Gastroesophageal sphincter (tissue), 4 donors: ENCODE measurements at regions not wholly inside any gene's neighbourhood (a gene's known extent, or its start where the extent isn't known, plus 50 kb on each side); places are given as distances from the start of the nearest gene placed in this dataset.

Source experiments
- ATAC-seq: fragments of 150-250 bp; one replicate; pipeline ENCODE4 v1.9.1; 2016; ENCODE audit warnings: mild to moderate bottlenecking, moderate library complexity
- H3K27ac ChIP-seq, 4 donors: fragments of 200-600 bp; sonication (generic) in 3 of 4; 1 replicate in 3 of 4; 2 replicates in 1 of 4; pipeline ENCODE4 v1.5.1; 2016 to 2019
- H3K27me3 ChIP-seq: fragments of 200-600 bp; sonication (generic); one replicate; pipeline ENCODE4 v1.5.1; 2019
- H3K36me3 ChIP-seq, 2 donors: fragments of 200-600 bp; sonication (generic); one replicate each; pipeline ENCODE4 v1.5.1; 2019; ENCODE audit warnings: control low read depth in 1 of 2
- H3K4me1 ChIP-seq, 3 donors: fragments of 200-600 bp; sonication (generic); 1 replicate in 2 of 3; 2 replicates in 1 of 3; pipeline ENCODE4 v1.5.1; 2016 to 2019; ENCODE audit warnings: control low read depth in 2 of 3
- H3K4me3 ChIP-seq, 2 donors: fragments of 200-600 bp; sonication (generic); one replicate each; pipeline ENCODE4 v1.5.1; 2019; ENCODE audit warnings: mild to moderate bottlenecking in 1 of 2, moderate library complexity in 1 of 2
- H3K9me3 ChIP-seq, 3 donors: fragments of 200-600 bp; sonication (generic); one replicate each; pipeline ENCODE4 v1.5.1; 2017 to 2019; ENCODE audit warnings: control low read depth in 2 of 3
- EP300 ChIP-seq: sonication (generic); formaldehyde crosslinking; IDR thresholded peaks from one replicate; pipeline ENCODE4 v1.6.1; 2017; ENCODE audit warnings: antibody characterized with exemption, mild to moderate bottlenecking
- POLR2A ChIP-seq, 2 donors: fragments of 450-650 bp; IDR thresholded peaks; one replicate each; pipeline ENCODE4 v1.6.1; 2017; ENCODE audit warnings: antibody characterized with exemption in 2 of 2, mild to moderate bottlenecking in 2 of 2, moderate library complexity in 1 of 2
- POLR2AphosphoS5 ChIP-seq: sonication (generic); formaldehyde crosslinking; IDR thresholded peaks from one replicate; pipeline ENCODE4 v1.6.1; 2017; ENCODE audit warnings: antibody characterized with exemption
- WGBS, 2 donors: methylation state at CpG; one replicate each; pipeline ENCODE4 v1.1.5; 2018; ENCODE audit warnings: low coverage in 1 of 2; 5-methylcytosine and 5-hydroxymethylcytosine counted together
- TF ChIP-seq, protein P1 (sequence below), 4 experiments: fragments of 200-600 bp in 2 of 4; fragments of 450-650 bp in 2 of 4; sonication (generic) in 1 of 4; IDR thresholded peaks; one replicate each; pipeline ENCODE4 v1.5.1; 2017 to 2019; ENCODE audit warnings: antibody characterized with exemption in 4 of 4, mild to moderate bottlenecking in 2 of 4, moderate library complexity in 2 of 4

- Histone ChIP-seq H3K4me1 (no peaks in the 10 kb centered on the region), H3K9me3 (peaks cover 0 to 5% (median 0%) of the 10 kb centered on the region in 3 donors), H3K27ac (no peak overlapping the region), H3K27me3 (no peaks in the 10 kb centered on the region), H3K4me3 (no peak overlapping the region), H3K36me3 (no peaks in the 10 kb centered on the region)
- WGBS, 2 donors = 85 to 89% methylated on average over 2 of the region's 2 CpGs
- ATAC-seq = no peak
- TF ChIP-seq POLR2A (IDR thresholded peaks at IDR 0.05) (no peak), EP300 (no peak), POLR2AphosphoS5 (no peak)
- TF ChIP-seq, protein P1, sequence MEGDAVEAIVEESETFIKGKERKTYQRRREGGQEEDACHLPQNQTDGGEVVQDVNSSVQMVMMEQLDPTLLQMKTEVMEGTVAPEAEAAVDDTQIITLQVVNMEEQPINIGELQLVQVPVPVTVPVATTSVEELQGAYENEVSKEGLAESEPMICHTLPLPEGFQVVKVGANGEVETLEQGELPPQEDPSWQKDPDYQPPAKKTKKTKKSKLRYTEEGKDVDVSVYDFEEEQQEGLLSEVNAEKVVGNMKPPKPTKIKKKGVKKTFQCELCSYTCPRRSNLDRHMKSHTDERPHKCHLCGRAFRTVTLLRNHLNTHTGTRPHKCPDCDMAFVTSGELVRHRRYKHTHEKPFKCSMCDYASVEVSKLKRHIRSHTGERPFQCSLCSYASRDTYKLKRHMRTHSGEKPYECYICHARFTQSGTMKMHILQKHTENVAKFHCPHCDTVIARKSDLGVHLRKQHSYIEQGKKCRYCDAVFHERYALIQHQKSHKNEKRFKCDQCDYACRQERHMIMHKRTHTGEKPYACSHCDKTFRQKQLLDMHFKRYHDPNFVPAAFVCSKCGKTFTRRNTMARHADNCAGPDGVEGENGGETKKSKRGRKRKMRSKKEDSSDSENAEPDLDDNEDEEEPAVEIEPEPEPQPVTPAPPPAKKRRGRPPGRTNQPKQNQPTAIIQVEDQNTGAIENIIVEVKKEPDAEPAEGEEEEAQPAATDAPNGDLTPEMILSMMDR (IDR thresholded peaks at IDR 0.05) = no peak
Observed at GRCh38 chr3:182451871-182452270, 341.4 kb upstream of the ATP11B start.

GRCh38 chr3:182455011-182455410 is 338.3 kb upstream of the ATP11B start:
- 33 to 66% methylated on average over 1 to 3 of the region's 3 CpGs for WGBS, 2 donors
- no peak overlapping the region for H3K4me3 ChIP-seq
- peaks cover 0 to 5% (median 0%) of the 10 kb centered on the region in 3 donors for H3K9me3 ChIP-seq
- no peak for TF ChIP-seq POLR2AphosphoS5
- TF ChIP-seq POLR2A (IDR thresholded peaks at IDR 0.05) = no peak
- TF ChIP-seq, protein P1 (IDR thresholded peaks at IDR 0.05) = no peak
- no peak for TF ChIP-seq EP300
- no peak for ATAC-seq
- H3K27ac ChIP-seq = no peak overlapping the region
- H3K27me3 ChIP-seq = no peaks in the 10 kb centered on the region
- no peaks in the 10 kb centered on the region for H3K4me1 ChIP-seq
- no peaks in the 10 kb centered on the region for H3K36me3 ChIP-seq

DNA sequence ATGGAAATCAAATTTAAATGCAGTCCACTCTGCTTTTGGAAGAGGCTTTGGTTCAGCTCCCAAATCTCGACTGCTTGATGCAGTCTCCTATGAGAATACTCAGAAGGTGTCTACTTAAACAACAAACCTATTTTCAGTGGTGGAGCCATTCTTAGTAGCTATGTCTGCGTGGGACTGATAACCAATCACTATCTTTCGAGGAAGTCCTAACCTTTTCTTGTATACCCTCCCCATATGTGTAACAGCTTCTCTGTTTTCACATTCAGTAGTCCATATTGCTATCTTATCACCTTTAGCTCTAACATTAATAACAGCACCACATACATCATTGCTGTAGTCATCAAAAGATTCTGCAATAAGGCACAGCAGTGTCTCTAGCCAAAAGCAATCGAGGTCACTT is 333.0 kb upstream of the ATP11B start:
- H3K36me3 ChIP-seq = no peaks in the 10 kb centered on the region
- peaks cover 0 to 15% (median 0%) of the 10 kb centered on the region in 3 donors for H3K9me3 ChIP-seq
- H3K4me1 ChIP-seq = no peaks in the 10 kb centered on the region
- TF ChIP-seq POLR2AphosphoS5 (no peak), EP300 (no peak), POLR2A (IDR thresholded peaks at IDR 0.05) (no peak)
- TF ChIP-seq, protein P1 (IDR thresholded peaks at IDR 0.05) = no peak
- no peak overlapping the region for H3K4me3 ChIP-seq
- no peak overlapping the region for H3K27ac ChIP-seq
- 47 to 60% methylated on average over 2 to 3 of the region's 4 CpGs for WGBS, 2 donors
- ATAC-seq = no peak
- no peaks in the 10 kb centered on the region for H3K27me3 ChIP-seq

GRCh38 chr3:182462152-182462551 is 331.2 kb upstream of the ATP11B start:
- Histone ChIP-seq H3K4me3 (no peak overlapping the region), H3K4me1 (no peaks in the 10 kb centered on the region), H3K27ac (no peak overlapping the region), H3K27me3 (no peaks in the 10 kb centered on the region), H3K36me3 (no peaks in the 10 kb centered on the region), H3K9me3 (peaks cover 0 to 14% (median 0%) of the 10 kb centered on the region in 3 donors)
- TF ChIP-seq POLR2AphosphoS5 = no peak
- TF ChIP-seq EP300 = no peak
- no peak for TF ChIP-seq POLR2A (IDR thresholded peaks at IDR 0.05)
- TF ChIP-seq, protein P1 (IDR thresholded peaks at IDR 0.05) = no peak
- ATAC-seq = no peak

- no peak for ATAC-seq
- Histone ChIP-seq H3K27me3 (no peaks in the 10 kb centered on the region), H3K36me3 (no peaks in the 10 kb centered on the region), H3K9me3 (peaks cover 0 to 14% (median 0%) of the 10 kb centered on the region in 3 donors), H3K27ac (no peak overlapping the region), H3K4me1 (no peaks in the 10 kb centered on the region), H3K4me3 (no peak overlapping the region)
- TF ChIP-seq EP300 = no peak
- no peak for TF ChIP-seq POLR2A (IDR thresholded peaks at IDR 0.05)
- WGBS, 2 donors = 75 to 86% methylated on average over 1 of the region's 2 CpGs
Observed at GRCh38 chr3:182464513-182465145, 328.7 kb upstream of the ATP11B start.
